ES-I3 (cell line): ENCODE measurements at regions not wholly inside any gene's neighbourhood (a gene's known extent, or its start where the extent isn't known, plus 50 kb on each side); places are given as distances from the start of the nearest gene placed in this dataset.

Experiments used
- H3K36me3 ChIP-seq: 2 replicates; pipeline ENCODE4 v1.6.1; 2013; ENCODE audit warnings: mild to moderate bottlenecking, low read length, control low read depth, moderate library complexity; ENCODE audit not compliant: insufficient read depth
- H3K4me1 ChIP-seq: 2 replicates; pipeline ENCODE4 v1.6.1; 2013; ENCODE audit warnings: mild to moderate bottlenecking, control low read depth, low read length; ENCODE audit not compliant: insufficient read depth
- H3K9ac ChIP-seq: 2 replicates; pipeline ENCODE4 v1.6.1; 2013; ENCODE audit warnings: low read depth, mild to moderate bottlenecking, low read length, moderate library complexity
- H3K9me3 ChIP-seq: 2 replicates; pipeline ENCODE4 v1.6.1; 2013; ENCODE audit warnings: mild to moderate bottlenecking, low read length, moderate library complexity; ENCODE audit not compliant: control insufficient read depth, insufficient read depth

DNA sequence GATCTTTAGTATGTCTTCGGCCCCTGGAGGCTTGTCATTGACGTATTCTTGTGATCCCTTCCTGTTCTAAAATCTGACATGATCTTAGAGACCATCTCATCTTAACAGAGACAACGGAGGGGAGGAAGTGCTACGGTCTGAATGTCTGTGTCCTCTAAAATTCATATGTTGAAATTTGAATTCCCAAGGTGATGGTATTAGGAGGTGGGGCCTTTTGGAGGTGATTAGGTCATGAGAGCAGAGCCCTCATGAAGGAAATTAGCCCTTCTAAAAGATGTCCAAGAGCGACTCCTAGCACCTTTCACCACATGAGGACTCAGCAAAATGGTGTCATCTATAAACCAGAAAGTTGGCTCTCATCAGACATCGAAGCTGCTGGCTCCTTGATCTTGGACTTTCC is 233.2 kb upstream of the CMC1 start:
- H3K4me1 ChIP-seq, result no peaks in the 10 kb centered on the region

GRCh38 chr3:28012830-28013229 is 228.6 kb upstream of the CMC1 start:
- Histone ChIP-seq H3K36me3 (no peaks in the 10 kb centered on the region), H3K4me1 (no peaks in the 10 kb centered on the region), H3K9me3 (no peaks in the 10 kb centered on the region), H3K9ac (no peak overlapping the region)

More for the DNA sequence above, 233.2 kb upstream of the CMC1 start:
- Histone ChIP-seq H3K36me3 (no peaks in the 10 kb centered on the region), H3K9me3 (peaks cover 4% of the 10 kb centered on the region), H3K9ac (no peak overlapping the region)

DNA sequence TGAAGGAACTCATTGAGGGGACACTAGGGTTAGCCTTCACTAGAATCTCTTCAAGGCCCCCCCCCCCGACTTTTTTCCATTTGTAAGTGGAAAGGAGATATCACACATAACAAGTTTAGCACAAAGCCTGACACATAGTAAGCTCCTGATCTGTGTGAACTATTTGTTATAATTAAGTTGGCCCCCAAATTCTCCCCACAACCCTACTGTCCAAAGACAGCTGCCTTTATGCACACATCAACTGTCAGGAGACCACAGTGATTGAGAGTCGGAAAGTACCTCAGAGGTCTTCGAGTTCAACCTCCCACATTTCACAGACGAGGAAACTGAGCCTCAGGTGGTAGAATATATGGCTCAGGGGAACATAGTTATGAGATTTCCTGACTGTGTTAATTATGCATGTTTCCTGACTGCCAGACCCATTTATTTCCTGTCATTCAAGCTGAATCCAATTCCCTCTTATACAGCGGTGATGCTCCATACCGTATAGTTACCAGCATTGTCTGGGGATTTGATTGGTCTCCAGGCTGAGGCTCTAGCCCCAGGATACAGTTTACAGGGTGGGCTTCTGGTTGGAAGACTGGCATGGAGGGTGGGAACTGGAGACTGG is 227.4 kb upstream of the CMC1 start:
- H3K4me1 ChIP-seq, result no peaks in the 10 kb centered on the region
- H3K36me3 ChIP-seq, result no peaks in the 10 kb centered on the region
- no peak overlapping the region for H3K9ac ChIP-seq
- no peaks in the 10 kb centered on the region for H3K9me3 ChIP-seq

DNA sequence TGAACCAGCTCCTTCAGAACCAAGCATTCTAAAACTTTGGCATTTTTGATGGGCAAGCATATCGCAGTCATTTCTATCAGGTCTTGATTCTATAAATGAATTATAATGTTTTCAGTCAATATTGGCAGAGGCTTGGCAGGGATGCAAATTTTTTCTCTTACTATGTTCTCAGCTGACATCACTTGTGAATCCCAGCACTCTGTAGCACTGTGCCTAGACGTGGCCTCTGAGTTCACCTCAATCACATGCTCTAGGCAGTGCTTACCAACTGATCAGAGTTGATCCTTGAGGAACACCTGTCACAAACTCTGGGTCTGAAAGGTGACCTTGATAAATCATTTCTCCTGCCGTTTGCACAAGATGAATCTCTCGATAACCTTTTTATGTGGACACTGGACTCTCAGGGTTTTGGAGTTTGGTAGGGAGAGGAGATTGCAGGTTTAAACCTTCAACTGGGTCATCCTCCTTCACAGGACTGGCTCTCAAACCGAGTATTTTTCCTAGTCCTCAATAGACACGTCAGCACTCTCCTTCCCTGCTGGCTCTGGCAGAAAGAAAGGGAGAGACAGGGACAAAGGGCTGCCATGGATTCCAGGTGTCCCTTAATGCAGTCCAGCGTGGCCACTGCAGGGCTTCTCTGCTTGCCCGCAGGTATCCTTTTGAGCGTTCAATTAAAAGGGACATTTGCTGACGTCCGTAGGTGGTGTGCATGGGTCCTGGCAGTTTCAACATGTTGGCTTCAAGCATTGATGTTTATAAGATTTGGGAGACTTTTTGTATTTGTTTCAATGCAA is 222.3 kb upstream of the CMC1 start:
- Histone ChIP-seq H3K9ac (no peak overlapping the region), H3K36me3 (no peaks in the 10 kb centered on the region), H3K4me1 (no peaks in the 10 kb centered on the region), H3K9me3 (no peaks in the 10 kb centered on the region)

GRCh38 chr3:28019740-28020139 is 221.7 kb upstream of the CMC1 start:
- H3K9ac ChIP-seq, result no peak overlapping the region
- no peaks in the 10 kb centered on the region for H3K36me3 ChIP-seq
- H3K9me3 ChIP-seq, result no peaks in the 10 kb centered on the region
- no peaks in the 10 kb centered on the region for H3K4me1 ChIP-seq

GRCh38 chr3:28022916-28023315 is 218.5 kb upstream of the CMC1 start:
- H3K9me3 ChIP-seq, result no peaks in the 10 kb centered on the region
- no peak overlapping the region for H3K9ac ChIP-seq
- H3K4me1 ChIP-seq, result no peaks in the 10 kb centered on the region
- H3K36me3 ChIP-seq, result no peaks in the 10 kb centered on the region

DNA sequence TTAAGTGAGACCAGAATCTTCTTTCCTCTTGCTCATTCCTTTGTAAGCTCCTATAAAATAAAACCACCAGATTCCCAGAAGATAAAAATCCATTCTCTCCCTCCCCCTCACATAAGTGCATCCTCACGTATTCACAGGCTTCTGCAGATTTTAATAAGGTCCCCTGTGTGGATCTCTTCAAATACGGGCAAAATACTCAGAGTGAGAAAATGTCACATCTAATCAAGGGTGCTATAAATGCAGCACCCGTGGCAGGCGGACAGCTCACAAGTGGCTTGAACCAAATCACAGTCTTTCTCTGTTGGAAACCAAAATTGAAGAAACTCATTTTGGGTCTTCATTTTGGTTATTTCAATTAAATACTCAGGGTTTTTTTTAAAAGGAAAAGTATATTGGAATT is 212.9 kb upstream of the CMC1 start:
- H3K9ac ChIP-seq, result no peak overlapping the region
- no peaks in the 10 kb centered on the region for H3K4me1 ChIP-seq
- no peaks in the 10 kb centered on the region for H3K36me3 ChIP-seq
- H3K9me3 ChIP-seq, result peaks cover 11% of the 10 kb centered on the region

- no peaks in the 10 kb centered on the region for H3K4me1 ChIP-seq
- peaks cover 13% of the 10 kb centered on the region for H3K9me3 ChIP-seq
- H3K9ac ChIP-seq, result no peak overlapping the region
- H3K36me3 ChIP-seq, result no peaks in the 10 kb centered on the region
These were observed 208.2 kb upstream of the CMC1 start for GRCh38 chr3:28033059-28033784.

GRCh38 chr3:28036599-28037575 is 204.5 kb upstream of the CMC1 start:
- peaks cover 10% of the 10 kb centered on the region for H3K9me3 ChIP-seq
- H3K36me3 ChIP-seq, result no peaks in the 10 kb centered on the region
- no peaks in the 10 kb centered on the region for H3K4me1 ChIP-seq
- H3K9ac ChIP-seq, result no peak overlapping the region

- Histone ChIP-seq H3K4me1 (no peaks in the 10 kb centered on the region), H3K9ac (no peak overlapping the region)
These were observed 202.2 kb upstream of the CMC1 start for GRCh38 chr3:28039234-28039633.

GRCh38 chr3:28039829-28040228 is 201.6 kb upstream of the CMC1 start:
- Histone ChIP-seq H3K9ac (no peak overlapping the region), H3K36me3 (no peaks in the 10 kb centered on the region), H3K9me3 (no peaks in the 10 kb centered on the region), H3K4me1 (no peaks in the 10 kb centered on the region)

More at GRCh38 chr3:28039234-28039633, 202.2 kb upstream of the CMC1 start:
- H3K36me3 ChIP-seq, result no peaks in the 10 kb centered on the region
- no peaks in the 10 kb centered on the region; the same call in 1 of the 2 replicates for H3K9me3 ChIP-seq

DNA sequence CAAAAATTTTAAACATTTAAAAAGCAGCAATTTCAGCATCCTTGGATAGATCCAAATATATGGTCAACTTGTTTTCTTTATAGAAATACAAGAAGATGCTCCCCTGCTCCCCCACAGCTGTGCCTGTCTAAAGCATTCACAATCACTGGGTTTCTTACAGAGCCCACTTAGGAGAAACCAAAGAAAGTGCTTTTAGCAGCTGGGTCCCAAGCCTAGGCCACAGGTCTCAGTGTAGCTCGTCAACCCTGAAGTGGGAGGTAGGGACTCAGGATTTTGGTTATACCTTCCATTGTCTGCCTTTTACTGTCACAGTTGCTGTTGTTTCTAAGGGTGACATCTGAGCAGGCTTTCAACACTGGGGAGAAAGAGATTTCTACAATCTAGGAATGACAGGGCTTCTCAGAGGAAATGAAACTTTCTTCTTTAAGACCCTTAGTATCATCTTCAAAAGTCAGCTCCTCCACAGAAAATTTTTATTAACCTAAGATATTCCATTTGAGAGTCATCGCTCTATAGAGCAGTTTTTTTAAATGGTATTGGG is 199.3 kb upstream of the CMC1 start:
- Histone ChIP-seq H3K9ac (no peak overlapping the region), H3K9me3 (no peaks in the 10 kb centered on the region)

DNA sequence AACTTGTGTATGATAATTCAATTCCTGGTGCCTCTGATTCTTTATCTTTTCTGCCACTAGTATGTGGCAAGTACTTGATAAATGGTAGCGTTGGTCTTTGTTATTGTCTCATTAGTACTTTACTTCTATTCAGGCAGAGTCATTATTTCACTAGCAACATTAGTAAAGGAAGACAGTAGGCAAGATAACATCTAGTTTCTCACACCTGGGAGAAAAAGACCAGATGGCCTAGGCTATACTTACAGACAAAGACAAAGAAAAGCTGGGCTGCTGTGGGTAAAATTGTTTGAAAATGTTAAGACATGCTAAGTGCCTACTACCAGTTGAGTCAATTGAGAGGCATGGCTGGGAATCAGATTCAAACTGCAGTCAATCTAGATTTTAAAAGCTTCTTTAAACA is 198.7 kb upstream of the CMC1 start:
- no peaks in the 10 kb centered on the region for H3K36me3 ChIP-seq
- peaks cover 5% of the 10 kb centered on the region; the same call in 1 of the 2 replicates for H3K4me1 ChIP-seq
- no peak overlapping the region for H3K9ac ChIP-seq
- no peaks in the 10 kb centered on the region for H3K9me3 ChIP-seq

More for the DNA sequence above, 199.3 kb upstream of the CMC1 start:
- H3K36me3 ChIP-seq, result no peaks in the 10 kb centered on the region
- H3K4me1 ChIP-seq, result peaks cover 5% of the 10 kb centered on the region; the same call in 1 of the 2 replicates
